ENCODE measurements at regions not wholly inside any gene's neighbourhood (a gene's known extent, or its start where the extent isn't known, plus 50 kb on each side); places are given as distances from the start of the nearest gene placed in this dataset.

- TF ChIP-seq PPARA (CRISPR knock-in tag; IDR thresholded peaks at IDR 0.05; ENCODE audit: borderline replicate concordance): no peak
- no peak for TF ChIP-seq ZFP30 (CRISPR knock-in tag; IDR thresholded peaks at IDR 0.05)
- TF ChIP-seq TCF4 (CRISPR knock-in tag; IDR thresholded peaks at IDR 0.05; ENCODE audit: borderline replicate concordance): no peak
- TF ChIP-seq RARB (CRISPR knock-in tag; IDR thresholded peaks at IDR 0.05): no peak
- no peak for TF ChIP-seq POU6F1 (CRISPR knock-in tag; IDR thresholded peaks at IDR 0.05; ENCODE audit: borderline replicate concordance, low read depth)
- no peak for TF ChIP-seq ZNF8 (CRISPR knock-in tag; IDR thresholded peaks at IDR 0.05)
- TF ChIP-seq ZNF565 (CRISPR knock-in tag; conservative IDR thresholded peaks at IDR 0.05; ENCODE audit: low read depth): no peak
- no peak for TF ChIP-seq PATZ1 (CRISPR knock-in tag; IDR thresholded peaks at IDR 0.05; ENCODE audit: borderline replicate concordance)
- TF ChIP-seq ZNF70 (CRISPR knock-in tag; IDR thresholded peaks at IDR 0.05): no peak
These were observed 362.6 kb upstream of the C1orf87 start for GRCh38 chr1:60436186-60436585.
